ENCODE measurements at regions not wholly inside any gene's neighbourhood (a gene's known extent, or its start where the extent isn't known, plus 50 kb on each side); places are given as distances from the start of the nearest gene placed in this dataset.

DNA sequence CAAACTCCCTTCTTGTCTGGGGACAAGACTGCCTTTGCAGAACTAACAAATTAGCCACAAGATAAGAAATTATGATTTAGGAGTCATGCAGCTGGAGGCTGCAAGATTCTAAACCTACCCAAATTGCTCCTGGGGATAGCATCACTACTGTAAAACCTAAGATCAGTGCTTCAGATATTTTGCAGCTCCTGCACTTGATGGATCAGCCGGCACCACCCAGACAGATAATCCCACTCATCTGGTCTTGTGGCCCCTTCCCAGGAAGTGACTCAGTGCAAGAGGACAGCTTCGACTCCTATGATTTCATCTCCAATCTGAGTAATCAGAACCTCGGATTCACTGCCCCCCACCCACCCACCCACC, 181.9 kb downstream of the AKR1D1 start:
- no peak for DNase-seq

- DNase-seq, result no peak
These were observed 183.4 kb downstream of the AKR1D1 start for GRCh38 chr7:138259675-138260074.

GRCh38 chr7:138267934-138268333, 191.7 kb downstream of the AKR1D1 start:
- DNase-seq, result no peak

DNA sequence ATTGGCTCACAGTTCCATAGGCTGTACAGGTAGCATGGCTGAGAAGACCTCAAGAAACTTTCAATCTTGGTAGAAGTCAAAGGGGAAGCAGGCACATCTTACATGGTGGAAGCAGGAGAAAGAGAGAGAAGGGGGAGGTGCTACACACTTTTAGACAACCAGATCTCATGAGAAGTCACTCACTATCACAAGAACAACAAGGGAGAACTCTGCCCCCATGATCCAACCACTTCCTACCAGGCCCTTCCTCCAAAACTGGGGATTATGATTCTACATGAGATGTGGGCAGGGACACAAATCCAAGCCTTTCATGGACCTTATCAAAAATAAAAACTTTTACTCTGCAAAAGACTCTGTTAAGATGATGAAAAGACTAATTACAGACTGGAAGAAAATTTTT, 183.2 kb upstream of the TRIM24 start:
- DNase-seq, result no peak

GRCh38 chr7:138278601-138279000, 181.5 kb upstream of the TRIM24 start:
- DNase-seq, result no peak

- DNase-seq, result no peak
These were observed 177.1 kb upstream of the TRIM24 start for GRCh38 chr7:138282997-138283396.

DNA sequence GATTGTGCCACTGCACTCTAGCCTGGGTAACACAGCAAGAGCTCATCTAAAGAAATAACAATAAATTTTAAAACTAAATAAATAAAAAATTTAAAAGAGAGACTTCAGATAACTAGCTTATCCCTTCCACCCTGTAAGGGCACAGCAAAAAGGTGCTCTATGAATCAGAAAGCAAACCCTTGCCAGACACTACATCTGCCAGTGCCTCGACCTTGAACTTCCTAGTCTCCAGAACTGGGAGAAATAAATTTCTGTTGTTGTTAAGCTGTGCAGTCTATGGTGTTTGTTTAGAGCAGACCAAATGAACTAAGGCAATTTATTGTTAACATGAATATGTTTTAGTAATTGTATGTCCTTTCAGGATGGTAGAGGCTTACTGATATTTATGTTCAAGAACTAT, 174.9 kb upstream of the TRIM24 start:
- DNase-seq, result no peak

- no peak for DNase-seq
These were observed 173.2 kb upstream of the TRIM24 start for GRCh38 chr7:138286846-138287245.

DNA sequence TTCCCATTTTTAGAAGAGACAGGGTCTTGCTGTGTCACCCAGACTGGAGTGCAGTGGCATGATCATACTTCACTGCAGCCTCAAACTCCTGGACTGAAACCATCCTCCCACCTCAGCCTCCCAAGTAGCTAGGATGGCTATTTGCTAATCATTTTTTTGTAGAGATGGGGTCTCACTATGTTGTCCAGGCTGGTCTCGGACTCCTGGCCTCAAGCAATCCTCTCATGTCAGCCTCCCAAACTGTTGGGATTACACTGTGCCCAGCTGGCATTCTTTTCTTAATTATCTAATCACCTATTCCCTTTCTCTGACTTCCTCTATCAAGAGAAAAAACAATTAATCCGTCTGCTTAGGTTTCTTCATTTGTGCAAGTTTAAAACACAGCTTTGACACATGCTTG, 172.5 kb upstream of the TRIM24 start:
- no peak for DNase-seq

GRCh38 chr7:138289082-138289481, 171.0 kb upstream of the TRIM24 start:
- no peak for DNase-seq

DNA sequence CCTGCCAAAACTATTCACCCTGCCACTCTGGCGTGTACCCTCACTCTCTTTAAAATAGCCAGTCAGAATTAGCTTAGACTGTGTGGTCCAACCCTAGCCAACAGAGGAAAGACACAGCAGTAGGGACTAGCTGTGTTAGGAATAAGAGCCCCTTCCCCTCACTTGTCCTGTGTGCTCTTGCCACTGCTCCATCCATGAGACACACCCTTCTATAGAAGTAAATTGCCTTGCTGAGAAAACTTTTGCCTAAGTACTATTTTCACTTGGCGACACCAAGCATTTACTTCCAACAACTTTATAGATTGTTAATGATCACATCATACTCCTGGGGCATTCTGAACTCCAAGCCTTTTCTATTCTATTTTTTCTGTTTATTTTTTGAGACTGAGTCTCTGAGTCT, 170.2 kb upstream of the TRIM24 start:
- no peak for DNase-seq

DNA sequence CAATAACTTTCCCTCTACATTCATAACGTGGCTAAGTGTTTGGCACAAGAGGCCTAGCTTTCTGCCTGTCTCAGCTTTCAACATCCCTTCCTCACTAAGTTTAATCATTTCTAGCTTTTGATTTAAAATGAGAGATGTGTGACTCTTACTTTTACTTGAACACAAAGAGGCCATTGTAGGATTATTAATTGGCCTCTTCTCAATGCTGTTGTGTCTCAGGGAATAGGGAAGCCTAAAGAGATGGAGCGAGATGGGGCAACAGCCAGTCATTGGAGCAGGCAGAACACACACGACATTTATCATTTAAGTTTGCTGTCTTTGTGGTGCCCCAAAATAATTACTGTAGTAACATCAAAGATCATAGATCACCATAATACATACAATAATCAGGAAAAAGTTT, 167.1 kb upstream of the TRIM24 start:
- no peak for DNase-seq

DNA sequence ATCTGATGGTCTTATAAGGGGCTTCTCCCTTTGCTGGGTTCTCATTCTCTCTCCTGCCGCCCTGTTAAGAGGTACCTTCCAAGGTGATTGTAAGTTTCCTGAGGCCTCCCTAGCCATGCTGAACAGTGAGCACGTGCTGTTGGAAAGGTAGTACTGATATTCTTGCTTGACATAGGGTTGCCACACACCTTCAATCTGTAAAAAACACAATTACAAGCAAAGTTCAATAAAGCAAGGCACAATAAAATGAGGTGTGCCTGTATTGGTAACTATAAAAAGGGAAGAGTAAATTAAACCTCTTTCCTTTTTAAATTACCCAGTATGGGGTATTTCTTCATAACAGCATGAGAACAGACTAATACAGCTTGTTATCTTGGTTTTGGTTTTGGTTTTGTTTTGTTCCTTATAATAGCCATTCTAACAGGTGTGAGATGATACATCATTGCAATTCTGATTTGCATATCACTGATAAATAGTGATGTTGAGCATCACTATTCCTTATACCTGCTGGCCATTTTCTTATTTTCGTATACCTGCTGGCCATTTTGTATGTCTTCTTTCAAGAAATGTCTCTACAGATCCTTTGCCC, 164.9 kb upstream of the TRIM24 start:
- DNase-seq, result no peak

DNA sequence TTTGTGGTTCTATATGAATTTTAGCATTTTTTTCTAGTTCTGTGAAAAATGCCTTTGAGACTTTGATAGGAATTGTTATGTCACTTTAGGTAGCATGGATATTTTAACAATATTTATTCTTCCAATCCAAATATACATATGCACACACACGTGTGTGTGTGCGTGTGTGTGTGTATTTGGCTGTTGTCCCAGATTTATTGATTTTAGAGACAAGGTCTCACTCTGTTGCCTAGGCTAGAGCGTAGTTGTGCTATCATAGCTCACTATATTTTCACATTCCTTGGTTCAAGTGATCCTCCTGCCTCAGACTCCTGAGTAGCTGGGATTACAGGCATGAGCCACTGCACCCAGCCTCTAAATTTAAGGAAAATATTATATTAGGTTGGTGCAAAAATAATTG, 162.5 kb upstream of the TRIM24 start:
- DNase-seq, result no peak

- DNase-seq, result no peak
These were observed 161.0 kb upstream of the TRIM24 start for GRCh38 chr7:138299066-138299465.

DNA sequence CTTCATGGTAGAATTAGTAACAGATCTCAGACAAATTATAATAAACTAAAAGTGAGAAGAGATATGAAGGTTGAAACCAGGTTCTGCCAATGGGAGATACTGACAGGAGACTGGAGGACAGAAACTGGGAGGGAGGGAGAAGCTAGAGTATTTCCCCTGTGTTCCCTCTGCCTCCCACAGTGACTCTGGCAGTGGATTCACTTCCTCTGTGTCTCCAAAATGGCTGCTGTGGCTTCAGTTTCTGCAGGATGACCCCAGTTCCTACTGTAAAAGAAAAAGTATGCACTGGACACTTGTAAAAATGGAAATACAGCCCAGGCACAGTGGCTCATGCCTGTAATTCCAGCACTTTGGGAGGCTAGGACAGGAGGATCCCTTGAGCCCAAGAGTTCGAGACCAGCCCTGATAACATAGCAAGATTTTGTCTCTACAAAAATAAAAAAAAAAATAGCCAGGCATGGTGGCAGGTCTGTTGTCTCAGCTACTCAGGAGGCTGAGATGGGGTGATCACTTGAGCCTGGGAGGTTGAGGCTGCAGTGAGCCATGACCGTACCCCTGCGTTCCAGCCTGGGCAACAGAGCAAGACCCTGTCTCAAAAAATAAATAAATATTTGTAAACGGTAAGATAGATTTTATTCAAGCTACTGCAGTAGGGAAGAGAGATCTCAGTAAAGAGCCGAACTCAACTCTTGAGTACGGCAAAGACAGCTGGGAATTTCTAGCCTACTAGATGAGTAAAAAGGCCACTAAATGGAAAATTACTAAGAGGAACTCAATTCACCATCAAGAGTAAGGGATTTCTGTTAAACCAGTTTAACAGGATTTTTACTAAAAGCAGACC, 156.6 kb upstream of the TRIM24 start:
- DNase-seq, result no peak

DNA sequence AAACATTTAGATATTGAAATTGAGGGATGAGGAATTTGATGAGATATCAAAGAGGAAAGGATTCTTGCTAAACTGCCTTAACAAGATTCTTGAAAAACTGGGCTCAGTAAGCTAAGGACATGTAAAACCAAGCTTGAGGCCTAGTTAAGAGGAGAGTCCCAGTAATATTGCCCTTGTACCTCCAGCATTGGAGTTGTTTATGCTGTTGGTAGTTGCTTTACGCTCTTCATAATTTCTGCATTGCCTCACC, 156.1 kb upstream of the TRIM24 start:
- no peak for DNase-seq

- DNase-seq, result no peak
These were observed 152.4 kb upstream of the TRIM24 start for GRCh38 chr7:138307633-138308032.

DNA sequence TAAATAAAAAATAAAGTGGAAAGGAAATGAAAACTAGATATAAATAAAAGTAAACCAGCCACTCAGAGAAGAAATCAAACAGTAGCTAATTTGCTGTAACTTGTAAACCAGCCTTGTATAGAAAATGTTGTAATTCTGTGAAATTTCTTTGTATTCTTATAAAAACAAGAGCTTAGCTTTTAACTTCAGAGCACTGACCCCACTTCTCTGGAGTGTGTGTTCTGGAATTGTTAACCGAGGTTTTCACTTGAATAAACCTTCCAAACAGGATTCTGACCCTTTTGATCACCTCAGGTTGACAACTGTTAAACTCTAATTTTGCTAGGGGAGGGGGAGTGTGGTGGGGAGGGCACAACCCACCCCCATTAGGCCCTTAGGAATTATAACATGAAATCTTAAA, 151.9 kb upstream of the TRIM24 start:
- no peak for DNase-seq

GRCh38 chr7:138309186-138309585, 150.9 kb upstream of the TRIM24 start:
- no peak for DNase-seq

- DNase-seq, result no peak
These were observed 146.3 kb upstream of the TRIM24 start for GRCh38 chr7:138313829-138314178.

DNA sequence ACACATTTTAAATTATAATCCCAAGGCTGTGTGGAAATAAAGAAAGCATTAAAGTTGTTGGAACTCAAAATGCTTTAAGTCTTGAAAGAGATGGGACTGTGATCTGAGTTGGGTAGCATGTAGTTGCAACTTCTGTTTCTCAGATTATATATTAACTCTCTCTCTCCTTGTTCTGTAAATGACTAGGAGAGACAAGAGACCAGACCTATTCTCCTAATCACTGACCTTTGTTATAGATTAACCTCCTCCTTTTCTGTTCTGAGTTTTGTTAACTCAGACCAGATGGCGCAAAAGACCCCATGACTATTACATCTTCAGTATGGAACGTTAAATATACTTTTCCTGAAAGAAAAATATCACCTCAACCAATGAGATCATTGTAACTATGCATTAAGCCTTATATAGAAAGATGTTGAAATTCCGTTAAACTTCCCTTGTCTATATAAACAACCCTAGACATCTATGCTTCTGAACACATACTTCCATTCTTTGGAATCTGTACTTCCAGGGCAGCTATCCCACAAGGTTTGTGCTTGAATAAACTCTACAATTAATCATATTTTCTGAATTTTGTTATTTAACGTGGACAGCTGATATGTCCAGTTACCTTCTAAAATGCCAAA, 143.5 kb upstream of the TRIM24 start:
- DNase-seq, result no peak

DNA sequence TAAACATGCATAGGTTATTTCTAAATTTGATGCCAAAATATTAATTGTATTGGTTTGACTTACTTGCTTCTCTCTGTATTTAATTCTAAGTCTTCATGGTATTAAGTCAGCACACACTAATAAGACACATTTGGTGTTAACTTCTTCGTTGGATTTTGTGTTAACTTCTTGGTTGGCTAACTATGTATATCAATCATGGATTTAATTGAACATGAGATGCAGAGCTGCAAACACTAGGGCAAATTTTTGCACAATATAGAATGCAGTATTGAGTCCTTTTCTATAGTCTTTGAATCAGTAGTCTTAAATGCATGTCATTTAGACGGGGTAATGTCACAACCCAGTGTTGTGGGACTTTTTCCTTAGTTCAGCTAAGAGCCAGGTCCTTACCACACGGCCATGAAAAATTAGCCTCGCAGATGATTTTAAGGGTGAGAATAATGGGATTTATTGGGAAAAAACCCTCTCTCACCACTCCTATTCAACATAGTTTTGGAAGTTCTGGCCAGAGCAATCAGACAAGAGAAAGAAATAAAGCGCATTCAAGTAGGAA, 142.9 kb upstream of the TRIM24 start:
- DNase-seq, result no peak

DNA sequence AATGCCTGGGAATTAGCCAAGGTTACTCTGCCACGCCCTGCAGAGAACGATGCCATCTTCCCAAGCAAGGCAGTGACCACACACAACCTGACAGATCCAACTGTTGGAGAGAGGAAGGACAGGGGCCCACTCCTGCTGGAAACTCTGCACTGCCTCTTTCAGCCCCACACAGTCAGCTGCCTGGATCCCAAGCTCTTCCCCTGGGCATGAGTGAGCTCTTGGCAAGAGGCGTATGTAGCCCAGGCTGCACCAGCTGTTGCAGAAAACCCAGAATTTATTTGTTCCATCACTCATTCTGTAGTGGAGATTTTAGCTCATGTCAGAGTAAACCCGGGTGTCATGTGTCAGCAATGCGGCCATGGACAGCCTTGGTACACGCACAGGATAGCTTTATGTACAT, 135.1 kb upstream of the TRIM24 start:
- DNase-seq, result no peak

GRCh38 chr7:138325434-138325833, 134.6 kb upstream of the TRIM24 start:
- no peak for DNase-seq

Measured in activated CD4-positive, alpha-beta T cell treated with anti-CD3 and anti-CD28 coated beads, Interleukin-2, Interleukin-6, amounts not matched to agents 100 ng/mL and 50 ng/mL, durations not matched to agents 16 hours and 8 hours (primary cell).